Left lobe of liver (tissue), 2 donors: ENCODE measurements at regions not wholly inside any gene's neighbourhood (a gene's known extent, or its start where the extent isn't known, plus 50 kb on each side); places are given as distances from the start of the nearest gene placed in this dataset.
"Not testable (repeated sequence)": the region's sequence is repeated elsewhere in the genome, so short reads cannot be mapped to it uniquely, and the experiment has no call there.

Experiments
- ATAC-seq: fragments of 200-7000 bp; cut with Tn5 transposase; one replicate; pipeline ENCODE4 v1.9.1; 2020; ENCODE audit warnings: mild to moderate bottlenecking, moderate library complexity
- DNase-seq: peaks from one replicate; pipeline ENCODE4 v3.0.0-alpha.2; 2020; ENCODE audit warnings: low spot score
- donor health status: DM: no; HTN: no; CAD: no; lungs with moderate emphysema.
- donor health status: DM: no; HTN: yes; CAD: no.

DNA sequence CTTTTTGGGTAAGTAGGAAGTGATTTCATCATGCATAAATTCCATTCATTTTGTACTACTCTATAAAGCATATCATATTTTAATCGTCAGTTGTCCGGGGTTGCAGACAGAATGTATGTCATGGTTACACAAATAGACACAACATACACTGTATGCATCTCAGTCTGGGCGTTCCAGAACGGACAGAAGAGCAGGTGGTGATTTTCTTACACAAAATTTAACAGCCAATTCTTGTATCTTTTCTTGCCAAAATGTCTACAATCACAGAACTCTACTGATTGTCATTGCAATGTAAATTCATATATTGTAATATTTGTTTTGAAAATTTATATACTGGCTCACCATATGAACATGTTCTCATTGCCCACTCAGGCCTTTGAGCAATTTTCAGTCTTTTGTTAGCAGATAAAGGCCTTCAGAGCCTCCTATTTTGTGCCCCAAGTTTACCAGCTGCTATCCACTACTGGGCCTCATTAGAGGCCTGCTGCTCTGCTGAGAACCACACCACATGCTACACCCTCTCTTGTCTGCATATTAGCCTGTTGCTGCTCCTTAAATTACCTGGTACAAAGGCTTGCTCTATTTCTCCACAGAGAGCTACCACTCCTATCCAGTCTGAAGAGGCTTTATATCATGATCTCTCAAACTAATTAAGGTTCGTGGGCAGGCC lies 61.5 kb downstream of the PRDM13 start:
- ATAC-seq (no peak), DNase-seq (no peak)

DNA sequence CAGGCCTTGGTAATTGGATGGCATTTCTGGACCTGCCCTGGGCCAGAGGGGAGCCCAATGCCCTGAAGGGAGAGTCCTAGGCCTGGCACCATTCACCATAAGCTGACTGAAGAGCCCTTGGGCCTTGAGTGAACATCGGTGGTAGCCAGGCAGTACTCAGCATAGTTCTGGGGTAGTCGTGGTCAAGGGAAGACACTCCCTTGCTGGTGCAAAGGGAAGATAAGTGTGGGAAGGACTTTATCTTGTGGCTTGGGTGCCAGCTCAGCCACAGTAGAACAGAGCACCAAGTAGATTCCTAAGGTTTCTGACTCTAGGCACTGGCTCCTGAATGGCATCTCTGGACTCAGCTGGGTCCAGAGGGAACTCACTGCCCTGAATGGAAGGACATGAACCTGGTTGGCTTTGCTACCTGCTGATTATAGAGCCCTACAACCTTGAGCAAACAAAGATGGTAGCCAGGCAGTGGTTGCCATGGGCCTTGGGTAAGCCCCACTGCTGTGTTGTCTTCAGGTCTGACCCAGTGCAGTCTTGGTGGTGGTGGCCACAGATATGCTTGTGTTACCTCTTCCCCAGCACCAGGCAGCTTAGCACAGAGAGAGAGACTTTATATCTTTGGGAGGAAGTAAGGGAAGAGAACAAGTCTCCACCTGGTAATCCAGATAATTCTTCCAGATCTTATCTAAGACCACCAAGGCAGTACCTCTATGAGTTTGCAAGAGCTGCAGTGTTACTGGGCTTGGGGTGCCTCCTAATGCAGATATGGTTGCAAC lies 83.5 kb downstream of the PRDM13 start:
- DNase-seq = no peak
- ATAC-seq = no peak

DNA sequence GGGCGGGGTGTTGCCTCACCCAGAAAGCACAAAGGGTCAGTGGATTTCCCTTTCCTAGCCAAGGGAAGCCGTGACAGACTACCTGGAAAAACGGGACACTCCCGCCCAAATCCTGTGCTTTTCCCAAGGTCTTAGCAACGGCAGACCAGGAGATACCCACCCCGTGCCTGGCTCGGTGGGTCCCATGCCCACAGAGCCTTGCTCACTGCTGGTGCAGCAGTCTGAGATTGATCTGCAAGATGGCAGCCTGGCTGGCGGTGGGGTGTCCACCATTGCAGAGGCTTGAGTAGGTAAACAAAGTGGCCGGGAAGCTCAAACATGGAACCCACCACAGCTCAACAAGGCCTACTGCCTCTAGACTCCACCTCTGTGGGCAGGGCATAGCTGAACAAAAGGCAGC lies 95.7 kb downstream of the PRDM13 start:
- not testable (repeated sequence) for ATAC-seq, DNase-seq

DNA sequence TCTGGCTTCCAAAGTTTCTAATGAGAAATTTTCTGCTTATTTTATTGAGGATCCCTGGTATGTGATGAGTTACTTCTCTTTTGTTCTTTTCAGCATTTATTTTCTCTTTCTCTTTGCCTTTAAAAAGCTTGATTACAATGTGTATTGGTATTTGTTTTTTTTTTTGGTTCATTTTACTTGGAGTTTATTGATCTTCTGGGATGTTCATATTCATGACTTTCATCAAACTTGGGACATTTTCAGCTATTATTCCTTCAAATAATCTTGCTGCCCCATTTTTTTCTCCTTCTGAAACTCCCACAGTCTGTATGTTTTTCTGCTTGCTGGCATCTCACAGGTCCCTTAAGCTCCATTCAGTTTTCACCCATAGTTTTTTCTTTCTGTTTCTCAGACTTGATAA lies 102.4 kb downstream of the PRDM13 start:
- DNase-seq (no peak), ATAC-seq (no peak)

DNA sequence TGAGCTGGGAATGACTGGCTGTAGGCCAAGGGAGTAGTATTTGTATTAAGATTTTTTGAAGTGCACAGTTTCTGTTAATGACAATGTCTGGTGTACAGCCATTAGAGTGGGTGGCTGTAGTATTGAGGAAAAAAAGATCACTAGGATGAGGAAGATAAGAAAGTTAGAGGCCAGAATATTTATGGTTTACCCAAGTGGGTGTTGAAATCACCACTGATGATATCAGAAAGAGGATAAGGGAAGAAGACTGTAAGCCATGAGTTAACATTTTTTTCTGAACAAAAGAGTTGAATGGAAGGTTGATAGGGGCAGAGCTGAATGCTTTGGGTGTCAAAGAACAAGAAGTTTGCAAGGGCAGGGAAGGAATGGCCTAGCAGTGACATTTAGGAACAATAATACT lies 104.7 kb downstream of the PRDM13 start:
- ATAC-seq = no peak

DNA sequence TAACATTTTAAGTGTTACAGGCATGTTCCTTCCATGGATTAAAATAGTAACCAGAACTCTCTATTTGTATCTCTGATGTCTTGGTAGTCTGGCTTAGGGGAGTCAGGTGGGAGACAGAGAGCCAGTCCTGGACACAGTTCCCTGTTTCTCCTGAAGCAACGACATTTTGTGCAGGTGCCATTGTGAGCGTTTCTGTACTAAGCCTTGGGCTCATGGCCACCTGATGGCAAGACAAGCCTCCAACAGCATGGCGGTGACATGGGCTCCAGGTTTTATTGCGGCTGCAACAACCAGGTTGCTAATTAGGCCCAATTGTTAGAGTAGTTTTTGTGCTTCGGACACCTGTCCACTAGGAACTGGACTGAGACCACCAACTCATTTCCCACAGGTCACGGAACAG lies 105.3 kb downstream of the PRDM13 start:
- ATAC-seq (no peak), DNase-seq (no peak)

More for the DNA sequence above, 104.7 kb downstream of the PRDM13 start:
- DNase-seq = no peak

DNA sequence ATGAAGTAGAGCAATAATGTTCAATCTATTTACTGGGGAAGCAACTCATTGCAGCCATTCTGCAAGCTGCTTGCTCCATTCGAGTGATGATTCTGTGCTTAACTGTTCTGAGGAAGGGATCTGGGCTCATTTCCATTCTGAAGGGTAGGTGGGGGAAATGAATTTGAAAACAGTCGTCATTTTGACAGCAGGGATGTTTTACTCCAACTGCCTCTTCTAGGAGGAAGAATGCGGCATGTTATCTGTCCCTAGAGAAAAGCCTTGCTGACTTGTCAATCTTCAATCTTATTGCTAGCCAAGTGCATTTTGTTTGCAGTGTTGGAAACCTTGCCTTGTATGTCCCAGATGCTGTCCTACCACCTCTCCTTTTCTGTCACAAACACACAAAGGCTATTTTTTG lies 105.9 kb downstream of the PRDM13 start:
- ATAC-seq (no peak), DNase-seq (no peak)

DNA sequence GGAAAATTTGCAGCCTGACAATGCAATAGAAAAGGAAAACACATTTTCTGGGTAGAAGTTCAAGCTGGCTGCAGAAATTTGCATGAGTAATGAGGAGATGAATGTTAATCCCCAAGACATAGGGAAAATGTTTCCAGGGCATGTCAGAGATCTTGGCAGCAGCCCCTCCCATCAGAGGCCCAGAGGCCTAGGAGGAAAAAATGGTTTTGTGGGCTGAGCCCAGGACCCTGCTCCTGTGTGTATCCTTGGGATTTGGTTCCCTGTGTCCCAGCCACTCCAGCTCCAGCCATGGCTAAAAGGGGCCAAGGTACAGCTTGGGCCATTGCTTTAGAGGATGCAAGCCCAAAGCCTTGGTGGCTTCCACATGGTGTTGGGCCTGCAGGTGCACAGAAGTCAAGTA lies 115.4 kb downstream of the PRDM13 start:
- not testable (repeated sequence) for ATAC-seq

DNA sequence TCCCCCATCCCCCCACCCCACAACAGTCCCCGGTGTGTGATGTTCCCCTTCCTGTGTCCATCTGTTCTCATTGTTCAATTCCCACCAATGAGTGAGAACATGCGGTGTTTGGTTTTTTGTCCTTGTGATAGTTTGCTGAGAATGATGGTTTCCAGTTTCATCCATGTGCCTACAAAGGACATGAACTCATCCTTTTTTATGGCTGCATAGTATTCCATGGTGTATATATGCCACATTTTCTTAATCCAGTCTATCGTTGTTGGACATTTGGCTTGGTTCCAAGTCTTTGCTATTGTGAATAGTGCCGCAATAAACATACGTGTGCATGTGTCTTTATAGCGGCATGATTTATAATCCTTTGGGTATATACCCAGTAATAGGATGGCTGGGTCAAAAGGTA lies 123.6 kb downstream of the PRDM13 start:
- ATAC-seq = not testable (repeated sequence)

More for the DNA sequence above, 115.4 kb downstream of the PRDM13 start:
- not testable (repeated sequence) for DNase-seq

DNA sequence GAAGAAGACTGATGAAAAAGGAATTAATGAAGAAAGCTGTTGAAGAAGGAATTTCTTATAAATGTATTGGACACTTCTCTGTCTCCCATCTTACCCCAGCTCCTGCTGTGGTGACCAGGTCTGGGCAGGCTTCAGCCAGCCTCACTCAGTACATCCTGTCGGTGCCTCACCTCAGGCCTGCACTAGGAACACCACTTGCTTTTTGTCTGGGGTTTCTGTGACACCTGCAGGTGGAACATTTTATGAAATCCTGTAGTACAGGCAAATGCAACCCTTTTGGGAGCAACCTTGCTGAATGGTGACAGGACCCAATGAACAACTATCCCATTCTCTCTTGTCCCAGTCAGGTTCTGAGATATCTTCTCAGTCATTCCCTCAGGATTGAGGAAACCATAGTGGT lies 129.7 kb downstream of the PRDM13 start:
- no peak for DNase-seq
- ATAC-seq = peak; percentile 45

More for the DNA sequence above, 123.6 kb downstream of the PRDM13 start:
- not testable (repeated sequence) for DNase-seq

DNA sequence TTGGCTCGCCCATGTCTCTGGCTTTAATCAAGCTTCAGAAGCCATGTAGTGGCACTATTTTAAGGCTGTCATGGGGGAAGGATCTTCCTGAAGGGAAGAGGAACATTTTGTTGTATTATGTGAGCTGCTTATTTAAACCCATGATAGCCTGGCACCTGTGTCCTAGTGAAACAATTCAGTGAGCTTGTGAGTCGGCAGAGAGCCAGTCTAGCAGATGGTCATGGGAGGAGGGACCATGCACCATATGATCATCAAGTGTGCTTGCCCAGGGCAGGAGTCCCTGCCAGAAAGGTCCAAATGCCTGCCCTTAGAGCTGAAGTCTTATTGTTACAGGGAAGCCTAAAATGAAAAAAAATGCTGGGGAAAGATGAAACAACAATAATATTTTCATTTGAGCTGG lies 132.9 kb downstream of the PRDM13 start:
- ATAC-seq (no peak), DNase-seq (no peak)

DNA sequence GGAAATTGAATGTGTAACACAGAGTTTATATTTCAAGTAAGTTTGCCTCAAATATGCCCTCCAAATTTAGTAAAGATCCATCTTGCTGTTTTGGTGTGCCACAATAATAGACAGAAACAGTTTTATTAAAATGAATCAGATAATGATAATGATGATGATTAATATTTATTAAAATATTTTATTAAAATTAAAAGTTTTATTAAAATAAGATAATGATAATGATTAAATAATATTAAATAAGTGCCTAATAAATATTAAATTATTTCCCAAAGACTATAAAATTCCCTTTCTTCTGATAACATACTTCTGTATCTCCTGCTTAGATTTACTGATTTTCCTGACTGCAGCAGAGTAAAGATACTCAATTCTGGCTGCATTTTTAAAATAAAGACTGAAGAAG lies 134.5 kb downstream of the PRDM13 start:
- ATAC-seq (no peak), DNase-seq (no peak)

DNA sequence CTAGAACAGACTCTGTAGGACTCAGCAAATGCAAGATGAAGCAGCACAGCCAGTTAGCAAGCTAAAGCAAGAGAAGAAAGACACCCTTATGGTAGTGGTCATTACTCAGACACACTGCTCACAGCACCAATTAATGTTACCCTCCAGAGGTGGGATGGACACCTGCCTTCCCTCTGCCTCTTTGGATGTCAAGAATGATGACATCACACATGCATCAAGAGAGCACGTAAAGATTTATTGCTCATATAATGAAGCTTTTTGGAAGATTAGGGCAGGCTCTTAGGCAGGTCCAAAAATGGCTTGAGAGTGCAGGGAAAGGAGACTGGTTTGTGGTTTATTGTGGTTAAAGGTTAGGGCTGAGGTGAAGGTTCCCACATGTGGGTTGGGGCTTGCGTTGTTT lies 137.0 kb downstream of the PRDM13 start:
- DNase-seq (no peak), ATAC-seq (no peak)

DNA sequence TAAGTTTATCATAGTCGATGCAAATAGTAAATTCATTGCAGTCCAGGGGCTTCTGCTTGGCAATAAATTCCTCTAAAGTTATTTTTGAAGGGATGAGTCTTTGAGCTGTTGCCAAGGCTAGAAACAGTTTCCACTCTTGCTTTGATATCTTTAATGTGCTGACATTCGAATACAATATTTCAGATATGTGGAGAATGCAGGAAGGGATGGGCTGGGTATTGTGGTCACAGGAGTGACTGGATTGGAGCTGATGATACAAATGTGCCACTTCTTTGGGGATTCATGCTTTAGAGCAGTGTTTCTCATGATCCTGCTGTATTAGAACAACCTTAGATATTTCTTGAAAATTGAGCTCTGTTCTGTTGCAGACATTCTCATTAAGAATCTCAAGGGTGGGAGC lies 139.0 kb downstream of the PRDM13 start:
- ATAC-seq (no peak), DNase-seq (no peak)

DNA sequence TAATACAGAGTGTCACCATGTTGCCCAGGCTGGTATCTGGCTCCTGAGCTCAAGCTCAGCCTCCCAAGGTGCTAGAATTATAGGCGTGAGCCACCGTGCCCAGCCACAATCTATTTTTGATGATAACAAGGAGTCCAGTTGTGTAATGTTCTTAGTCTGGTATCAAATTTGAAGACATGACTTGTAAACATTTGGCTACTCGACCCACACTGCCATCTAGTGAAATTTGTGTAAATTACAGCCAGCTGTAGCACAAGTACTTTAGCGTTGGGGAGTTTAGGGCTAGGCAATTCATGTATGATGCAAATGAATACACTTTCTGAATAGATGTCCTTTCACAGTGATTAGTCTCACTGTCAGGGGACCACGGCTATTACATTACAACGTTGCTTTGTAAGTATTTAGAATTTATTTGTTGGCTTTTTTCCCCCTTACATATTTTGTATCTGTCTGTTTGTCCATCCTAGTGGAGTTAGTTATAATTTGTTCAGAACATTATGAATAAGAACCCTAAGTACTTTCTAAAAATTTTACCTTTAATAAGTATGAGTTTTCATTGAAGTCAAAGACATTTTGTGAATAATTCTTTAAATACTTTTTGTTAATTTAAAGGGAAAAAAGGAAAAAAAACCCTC lies 139.7 kb downstream of the PRDM13 start:
- ATAC-seq = peak; percentile 96
- peak; percentile 47 for DNase-seq

DNA sequence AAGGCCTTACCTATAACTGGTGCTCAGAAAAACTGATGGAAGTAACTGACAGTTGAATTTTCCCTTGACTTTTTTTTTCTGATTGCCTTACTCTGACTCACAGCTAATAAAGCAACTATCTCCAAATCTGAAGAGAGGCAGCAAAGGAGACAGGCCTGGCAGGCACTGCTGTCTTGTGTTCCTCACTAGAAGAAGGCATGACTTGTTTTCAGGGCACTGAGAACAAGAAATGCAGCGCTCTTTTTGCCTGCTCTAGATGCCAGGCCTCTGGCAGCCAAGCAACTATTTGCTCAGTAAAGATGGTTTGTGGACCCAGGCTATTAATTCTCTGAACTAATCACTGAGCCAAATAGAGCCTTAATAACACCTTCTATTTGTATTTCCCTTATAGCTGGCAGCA lies 155.1 kb downstream of the PRDM13 start:
- DNase-seq (no peak), ATAC-seq (no peak)

DNA sequence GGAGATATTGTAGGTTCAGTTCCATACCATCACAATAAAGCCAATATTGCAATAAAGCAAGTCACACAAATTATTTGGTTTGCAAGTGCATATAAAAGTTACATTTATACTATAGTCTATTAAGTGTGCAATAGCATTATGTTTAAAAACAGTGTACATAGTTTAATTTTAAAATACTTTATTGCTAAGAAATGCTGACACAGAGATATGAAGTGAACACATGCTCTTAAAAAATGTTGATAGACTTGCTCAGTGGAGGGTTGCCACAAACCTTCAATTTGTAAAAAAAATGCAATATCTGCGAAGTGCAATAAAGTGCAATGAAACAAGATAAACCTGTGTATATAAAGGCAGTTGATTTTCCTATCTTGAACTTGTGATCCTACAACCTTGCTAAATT lies 161.5 kb downstream of the PRDM13 start:
- ATAC-seq (no peak), DNase-seq (no peak)

DNA sequence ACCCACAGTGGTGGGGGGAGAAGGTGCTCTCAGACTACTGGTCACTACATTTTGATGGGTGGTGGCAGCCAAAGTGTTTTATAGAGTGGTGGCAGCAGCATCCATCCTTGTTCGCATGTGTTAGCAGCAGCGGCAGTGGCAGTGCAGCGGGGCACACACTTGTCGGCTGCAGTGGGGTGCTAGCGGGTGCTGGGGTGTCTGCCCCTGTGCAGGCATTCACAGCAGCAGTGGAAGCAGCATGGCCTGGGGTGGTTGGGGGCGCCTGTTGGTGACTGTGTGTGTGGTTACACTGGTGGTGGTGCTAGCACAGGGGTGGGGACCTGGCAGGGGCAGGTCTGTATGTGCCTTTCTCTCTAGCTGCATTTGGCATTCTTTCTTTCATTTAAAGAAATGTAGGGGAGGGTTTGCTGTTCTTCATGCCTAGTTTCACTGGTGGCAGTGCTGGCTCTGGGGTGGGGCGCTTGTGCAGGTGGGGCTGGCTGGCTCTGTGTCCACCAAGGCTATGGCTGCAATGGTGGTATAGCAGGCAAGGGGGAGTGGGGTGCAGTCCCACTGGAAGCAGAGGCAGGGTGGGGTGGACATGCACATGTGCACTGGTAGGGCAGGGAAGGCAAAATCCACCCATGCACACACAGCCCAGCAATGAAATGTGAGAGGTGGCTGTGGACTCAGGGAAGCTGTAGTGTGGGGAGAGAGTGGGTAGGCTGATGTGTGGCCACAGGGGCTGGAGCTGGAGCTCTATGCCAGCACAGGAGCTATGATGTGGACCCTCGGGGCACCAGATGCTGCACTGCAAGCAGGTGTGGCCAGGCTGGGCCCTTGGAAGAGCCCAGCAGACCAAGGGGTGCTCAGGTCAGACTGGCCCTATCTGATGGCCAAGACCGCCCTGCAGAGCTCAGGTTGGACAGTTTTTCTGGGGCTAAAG lies 173.3 kb downstream of the PRDM13 start:
- DNase-seq (no peak), ATAC-seq (no peak)

DNA sequence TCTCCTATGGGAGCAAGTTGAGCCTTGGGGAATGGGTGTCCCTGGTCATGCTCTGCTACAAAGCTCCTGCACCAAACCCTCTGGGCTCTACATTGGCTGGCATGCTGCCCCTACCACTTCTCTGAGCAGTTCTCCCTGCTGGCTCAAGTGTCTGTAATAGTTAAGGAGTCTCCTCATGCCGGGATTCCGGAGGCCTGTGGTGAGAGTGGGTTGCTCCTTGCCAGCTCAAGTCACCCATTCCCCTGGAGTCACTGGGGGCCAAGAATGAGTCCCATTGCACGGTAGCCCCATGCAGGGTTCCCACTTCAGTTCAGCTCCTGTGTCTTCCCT lies 173.9 kb downstream of the PRDM13 start:
- DNase-seq = no peak
- no peak for ATAC-seq

DNA sequence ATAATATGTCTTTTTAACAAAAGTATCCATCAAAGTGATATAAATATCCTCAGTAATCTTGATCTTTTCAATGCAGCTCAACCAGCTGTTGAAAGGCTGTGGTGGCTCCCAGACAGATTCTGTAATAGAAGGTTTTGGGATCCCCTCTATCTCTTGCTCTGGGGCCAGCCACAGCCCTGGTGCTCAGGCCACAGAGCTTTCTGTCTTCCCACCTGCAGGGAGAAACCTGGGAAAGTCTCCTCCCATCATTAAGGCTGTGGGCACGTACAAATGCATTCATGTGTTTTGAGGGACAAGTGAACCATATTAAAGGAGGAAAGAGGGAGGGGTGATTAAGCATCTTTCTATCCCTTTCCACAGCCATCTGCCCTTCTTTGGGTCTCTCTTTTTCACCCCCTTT lies 183.1 kb downstream of the PRDM13 start:
- no peak for ATAC-seq
- DNase-seq = no peak

DNA sequence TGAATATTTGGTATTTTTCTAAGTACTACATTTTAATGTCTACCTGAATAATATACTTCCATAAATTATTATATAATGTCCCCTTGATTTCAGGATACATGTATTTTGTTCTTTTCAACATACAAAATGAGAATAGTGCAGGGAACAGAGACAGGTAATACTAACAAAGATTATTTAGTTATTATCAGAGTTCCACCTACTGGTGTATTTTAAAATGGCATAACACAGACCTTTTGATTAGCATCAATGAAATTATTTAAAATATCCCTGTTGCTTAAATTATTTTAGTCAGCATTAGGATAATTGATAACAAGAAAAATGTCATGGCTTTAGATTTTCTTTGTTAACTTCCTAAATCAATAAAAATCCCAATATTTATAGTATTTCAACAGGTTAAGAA lies 184.0 kb downstream of the PRDM13 start:
- no peak for ATAC-seq
- no peak for DNase-seq
